Fibroblast of skin of back (primary cell): ENCODE measurements at regions not wholly inside any gene's neighbourhood (a gene's known extent, or its start where the extent isn't known, plus 50 kb on each side); places are given as distances from the start of the nearest gene placed in this dataset.

Experiments
- DNase-seq: peaks from one replicate; pipeline ENCODE4 v3.0.0-alpha.2; 2013

DNA sequence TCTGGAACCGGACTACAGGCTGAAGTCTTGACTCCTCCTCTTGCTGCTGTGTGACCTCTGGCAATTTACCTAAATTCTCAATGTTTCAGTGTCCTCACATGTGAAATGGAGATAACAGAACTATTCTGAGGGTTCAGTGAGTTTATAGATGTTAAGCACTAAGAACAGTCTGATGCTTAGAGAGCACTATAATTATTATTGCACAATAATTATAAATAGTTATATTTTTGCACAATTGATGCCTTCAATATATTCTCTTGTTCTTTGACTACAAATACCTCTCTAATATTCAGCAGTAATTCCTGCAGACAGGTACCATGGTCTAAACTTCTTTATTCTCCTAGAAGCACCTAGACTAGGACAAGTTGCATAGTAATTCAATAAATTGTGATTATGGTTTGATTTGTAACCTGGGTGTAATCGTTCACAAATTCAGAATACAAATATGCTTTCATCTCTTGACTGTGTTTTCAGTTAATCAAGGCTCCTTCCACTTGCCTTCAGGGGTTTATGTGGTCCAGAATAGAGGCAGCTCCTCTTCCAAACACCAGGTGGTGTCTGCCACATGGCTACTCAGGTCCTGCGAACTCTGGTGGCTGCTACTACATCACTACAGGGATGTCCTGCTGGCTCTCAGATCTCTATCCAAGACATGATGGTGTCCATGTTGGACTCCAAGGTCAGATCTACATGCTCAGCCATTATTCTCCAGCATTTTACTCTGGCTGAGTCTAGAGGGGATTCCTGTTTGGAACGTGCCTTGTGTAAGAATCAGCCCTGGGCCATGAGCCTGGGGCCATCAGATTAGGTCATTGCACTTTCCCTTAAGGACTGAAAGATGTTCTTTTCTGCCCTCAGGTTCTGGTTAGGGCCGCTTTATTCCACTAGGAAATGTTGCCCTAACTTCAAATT lies 103.4 kb downstream of the QRFPR start:
- DNase-seq = no peak

DNA sequence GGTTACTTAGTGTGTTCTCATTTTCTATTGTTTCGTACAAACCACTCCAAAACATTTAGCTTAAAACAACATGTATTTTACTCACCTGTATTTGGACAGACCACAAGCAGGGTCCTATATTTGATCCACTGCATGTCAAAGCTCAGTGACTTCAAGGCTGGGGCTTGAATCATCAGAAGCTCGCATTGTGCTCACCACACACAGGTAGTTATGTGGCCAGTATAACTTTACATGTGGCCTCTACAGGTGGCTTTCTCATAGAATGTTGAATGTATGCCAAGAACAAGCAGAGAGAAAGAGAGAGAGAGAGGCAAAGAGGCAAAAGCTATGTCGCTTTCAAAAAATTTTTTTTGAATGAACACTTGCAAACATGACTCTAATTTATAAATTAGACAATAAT lies 107.6 kb downstream of the QRFPR start:
- DNase-seq = no peak

- DNase-seq = peak; percentile 46
Observed at GRCh38 chr4:121272526-121272925, 108.3 kb downstream of the QRFPR start.

GRCh38 chr4:121270389-121270788 lies 106.3 kb upstream of the TNIP3 start:
- no peak for DNase-seq

DNA sequence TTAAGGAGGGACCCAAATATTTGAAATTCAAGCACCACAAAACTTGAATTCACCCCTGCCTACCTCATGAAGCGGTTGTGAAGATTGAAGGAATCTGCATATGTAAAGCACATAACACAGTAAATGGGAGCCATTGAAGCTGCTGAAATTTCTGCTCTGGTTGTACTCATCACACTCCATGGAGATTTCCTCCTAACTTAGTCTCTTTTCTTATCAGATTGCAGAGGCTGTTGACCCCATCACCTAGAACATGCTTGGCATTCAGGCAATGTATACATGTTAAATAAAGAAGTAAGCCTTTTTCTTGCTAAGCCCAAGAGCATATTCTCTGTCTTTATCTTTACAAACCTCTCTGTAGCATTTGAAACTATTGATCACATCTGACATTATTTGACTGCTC lies 104.9 kb upstream of the TNIP3 start:
- no peak for DNase-seq

- DNase-seq = no peak
Observed at GRCh38 chr4:121266982-121267381, 102.9 kb upstream of the TNIP3 start.

- no peak for DNase-seq
Observed at GRCh38 chr4:121256887-121257466, 92.9 kb upstream of the TNIP3 start.

DNA sequence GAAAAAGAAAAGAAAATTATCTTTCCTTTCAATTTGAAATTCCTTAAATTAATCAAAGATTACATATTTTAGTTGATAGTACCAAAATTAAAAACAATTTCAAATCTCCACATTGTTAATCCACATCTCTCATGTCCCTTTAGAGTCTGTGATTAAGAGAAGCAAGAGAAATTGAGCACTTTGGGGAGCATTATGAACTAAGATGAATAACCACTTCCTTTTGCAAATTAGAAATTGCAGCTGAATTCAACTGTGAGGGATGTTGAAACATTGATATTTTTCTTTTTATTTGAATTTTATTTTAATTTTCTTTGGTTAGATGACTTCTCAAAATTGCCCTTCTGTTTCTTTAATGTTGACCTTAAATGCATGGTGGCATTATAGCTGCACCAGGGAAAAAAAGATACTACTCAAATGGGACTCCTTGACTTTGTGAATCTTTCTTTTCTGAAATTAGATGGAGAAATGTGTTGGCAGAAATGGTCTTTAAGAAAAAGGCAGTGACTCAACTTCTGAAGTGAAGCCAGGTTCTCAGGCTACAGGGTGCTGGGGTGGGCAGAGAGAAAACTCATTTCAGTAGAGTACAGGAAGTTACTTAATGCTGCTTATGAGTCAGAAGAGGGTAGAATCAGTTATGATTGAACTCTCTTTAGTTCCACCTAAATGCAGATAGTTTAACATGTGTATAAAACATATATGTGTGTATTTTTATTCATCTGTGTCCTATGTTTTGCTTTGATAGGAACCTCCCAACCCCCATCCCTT lies 92.0 kb upstream of the TNIP3 start:
- DNase-seq = peak; percentile 89

DNA sequence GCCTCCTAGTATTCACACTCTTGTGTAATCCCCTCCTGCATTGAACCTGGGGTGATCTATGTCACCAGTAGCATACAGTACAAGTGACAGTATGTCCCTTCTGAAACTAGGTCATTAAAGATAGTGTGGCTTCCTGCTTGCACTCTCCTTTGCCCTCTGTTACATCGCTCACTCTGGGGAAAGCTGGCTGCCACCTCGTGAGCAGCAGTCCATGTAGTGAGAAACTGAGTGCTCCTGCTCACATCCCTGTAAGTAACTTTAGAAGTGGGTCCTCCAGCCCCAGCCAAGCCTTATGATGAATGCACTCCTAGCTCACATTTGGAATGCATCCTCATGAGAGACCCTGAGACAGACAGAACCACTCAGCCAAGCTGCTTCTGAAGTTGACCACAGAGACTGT lies 89.8 kb upstream of the TNIP3 start:
- no peak for DNase-seq

GRCh38 chr4:121252224-121252806 lies 88.2 kb upstream of the TNIP3 start:
- peak; percentile 69 for DNase-seq

GRCh38 chr4:121248747-121249146 lies 84.6 kb upstream of the TNIP3 start:
- no peak for DNase-seq

DNA sequence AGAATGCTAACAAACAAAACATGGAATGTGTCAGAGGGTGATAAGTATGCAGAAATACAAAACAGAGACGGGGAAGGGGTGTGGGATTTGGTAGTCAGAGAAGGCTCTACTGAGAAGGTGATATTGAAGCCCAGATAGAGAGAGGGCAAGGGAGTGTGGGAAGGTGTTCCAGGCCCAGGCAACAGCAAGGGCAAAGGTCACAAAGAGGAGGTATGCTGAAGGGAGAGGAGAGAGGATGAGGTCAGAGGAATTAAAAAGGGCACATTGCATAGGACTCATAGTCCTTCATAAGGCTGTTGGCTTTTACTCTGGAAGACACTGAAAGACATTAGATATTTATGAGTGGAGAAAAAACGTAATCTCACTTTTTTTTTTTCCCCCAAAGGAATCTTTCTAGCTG lies 82.6 kb upstream of the TNIP3 start:
- DNase-seq = no peak

GRCh38 chr4:121243485-121243884 lies 79.4 kb upstream of the TNIP3 start:
- no peak for DNase-seq

DNA sequence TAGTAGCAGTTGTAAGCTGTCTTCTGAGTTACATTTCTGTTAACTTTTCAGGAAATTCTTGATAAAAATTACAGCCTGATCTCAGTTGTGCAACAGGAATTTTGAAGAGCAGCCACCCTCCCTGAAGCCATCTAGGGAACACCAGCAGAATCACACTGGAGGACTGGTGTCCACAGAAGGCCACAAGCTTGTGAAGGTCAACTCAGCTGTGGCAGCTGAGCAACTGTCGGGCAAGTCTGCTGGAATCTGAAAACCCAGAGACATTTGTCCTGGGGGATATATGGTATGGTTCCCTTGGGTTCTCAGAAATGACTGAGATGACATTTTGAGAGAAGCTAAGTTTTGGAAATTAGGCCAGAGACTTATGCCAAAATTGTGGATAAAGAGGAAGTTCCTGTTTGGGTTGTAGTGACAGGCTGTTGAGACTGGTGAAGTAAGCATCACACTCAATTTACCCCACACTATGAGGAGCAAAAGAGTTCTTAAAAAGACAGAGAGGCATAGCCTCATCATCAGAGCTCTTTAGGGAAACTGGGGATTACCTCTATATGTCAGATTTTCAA lies 78.1 kb upstream of the TNIP3 start:
- no peak for DNase-seq

DNA sequence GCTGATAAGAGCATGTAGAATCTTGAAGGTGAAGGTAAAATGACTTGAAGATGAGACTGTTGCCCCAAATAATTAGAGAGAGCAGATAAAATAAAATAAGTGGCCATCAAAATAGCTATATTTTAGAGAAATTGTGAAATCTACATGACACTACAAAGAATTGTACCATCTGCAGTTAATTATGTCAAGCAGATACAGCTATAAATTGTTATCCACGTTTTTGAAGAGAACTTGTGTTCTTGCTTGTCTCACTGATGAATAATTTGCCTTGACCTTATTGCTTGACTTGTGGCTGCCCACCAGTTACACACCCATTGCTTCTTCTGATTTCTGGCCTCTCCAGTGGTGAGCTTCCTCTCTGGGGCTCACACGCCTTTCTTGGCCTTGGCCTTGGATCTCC lies 75.8 kb upstream of the TNIP3 start:
- DNase-seq = no peak

- DNase-seq = no peak
Observed at GRCh38 chr4:121238461-121238860, 74.3 kb upstream of the TNIP3 start.

- no peak for DNase-seq
Observed at GRCh38 chr4:121237069-121237399, 72.9 kb upstream of the TNIP3 start.

DNA sequence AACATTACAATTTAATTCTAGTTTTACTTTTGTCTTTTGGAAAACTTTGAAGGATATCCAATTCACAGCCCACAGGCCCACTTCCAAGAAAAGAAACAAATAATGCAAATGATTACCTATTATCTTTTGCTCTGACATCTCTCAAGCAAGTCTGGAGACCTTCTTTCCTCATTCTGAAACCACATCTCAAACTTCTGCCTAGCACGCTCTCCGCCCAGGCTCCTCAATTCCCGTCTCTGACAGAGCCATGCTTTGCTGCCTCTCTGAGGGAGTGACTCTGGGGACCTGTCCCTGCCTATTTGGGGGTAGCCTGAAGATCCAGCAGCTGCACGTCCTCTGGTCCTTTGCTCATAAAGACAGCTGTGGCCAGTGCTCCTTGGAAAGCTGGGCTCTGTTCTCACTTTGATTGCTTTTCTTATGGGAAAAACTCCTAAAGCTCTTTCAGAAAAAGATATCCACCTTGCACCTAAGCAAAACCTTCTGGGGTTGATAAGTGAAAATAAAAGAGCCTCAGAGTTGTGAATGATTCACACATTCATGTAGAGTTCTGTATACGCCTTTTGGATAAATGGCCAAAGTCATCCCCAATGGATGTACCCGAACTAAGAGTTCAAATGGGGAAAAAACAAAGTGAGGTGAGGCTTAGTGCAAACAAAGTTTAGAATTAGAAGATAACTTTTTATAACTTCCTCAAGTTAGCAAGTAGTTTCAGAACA lies 72.4 kb upstream of the TNIP3 start:
- DNase-seq = no peak

DNA sequence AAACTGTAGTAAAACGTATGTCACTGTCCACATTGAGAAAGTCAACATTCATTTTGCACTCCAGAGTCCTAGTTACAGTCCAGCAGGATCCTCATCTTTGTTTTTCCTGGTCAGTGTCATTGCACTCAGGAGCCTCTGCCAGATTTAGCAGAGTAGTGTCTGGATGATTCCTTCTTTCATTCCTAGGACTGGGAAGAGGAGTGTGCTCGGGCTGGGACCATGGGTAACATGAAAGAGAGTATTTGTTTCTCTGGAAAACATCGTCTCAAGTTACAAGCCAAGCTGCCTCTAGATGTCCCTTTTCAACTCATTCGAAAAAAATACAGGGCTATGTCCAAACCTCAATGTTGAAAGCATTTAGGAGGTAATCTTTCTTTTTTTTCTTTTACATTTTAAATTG lies 69.9 kb upstream of the TNIP3 start:
- no peak for DNase-seq

DNA sequence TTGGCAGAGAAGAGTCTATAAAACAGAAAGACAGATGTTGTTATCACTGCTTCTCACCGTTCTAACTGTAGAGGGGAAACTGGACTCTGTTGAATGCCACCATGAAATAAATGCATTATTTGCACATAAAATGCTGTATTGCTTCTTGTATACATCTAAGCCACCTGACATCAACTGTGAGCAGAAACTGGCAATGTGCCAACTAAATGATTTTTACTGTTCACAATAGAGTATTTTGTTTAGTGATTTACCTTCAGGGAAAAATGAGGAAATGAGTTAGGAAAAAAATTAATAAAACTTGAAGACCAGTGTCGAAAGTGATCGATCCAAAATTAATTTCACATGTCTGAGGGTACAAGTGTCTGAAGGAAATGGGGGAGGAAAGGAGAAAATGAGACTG lies 65.9 kb upstream of the TNIP3 start:
- DNase-seq = no peak

DNA sequence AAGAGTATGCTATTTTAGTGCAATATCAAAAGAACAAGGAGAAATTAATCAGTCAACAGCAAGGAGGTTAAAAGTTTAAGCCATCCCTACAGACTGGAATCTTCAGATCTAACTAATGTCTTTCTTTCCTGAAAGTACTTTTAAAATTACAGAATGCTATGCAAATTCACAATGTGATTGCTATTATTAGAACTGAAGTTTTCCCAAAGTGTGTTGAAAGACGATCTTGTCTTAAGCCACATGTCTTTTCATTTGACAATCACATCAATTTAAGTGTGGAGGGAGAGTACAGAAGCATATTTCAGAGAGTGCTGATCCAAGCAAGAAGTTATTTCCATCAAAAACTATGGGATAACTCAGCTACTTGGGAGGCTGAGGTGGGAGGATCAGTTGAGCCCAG lies 64.7 kb upstream of the TNIP3 start:
- DNase-seq = no peak

GRCh38 chr4:121227341-121227792 lies 63.2 kb upstream of the TNIP3 start:
- no peak for DNase-seq
